GM12892 (cell line): ENCODE measurements at regions not wholly inside any gene's neighbourhood (a gene's known extent, or its start where the extent isn't known, plus 50 kb on each side); places are given as distances from the start of the nearest gene placed in this dataset.

Source experiments
- POLR2A ChIP-seq: IDR thresholded peaks from 2 replicates; pipeline ENCODE4 v1.6.1; 2011; ENCODE audit warnings: low read depth, low read length, control low read depth
- POLR2AphosphoS5 ChIP-seq: IDR thresholded peaks from 2 replicates; pipeline ENCODE4 v1.6.1; 2011; ENCODE audit warnings: low read depth, low read length, control low read depth
- TAF1 ChIP-seq: IDR thresholded peaks from 2 replicates; pipeline ENCODE4 v1.6.1; 2011; ENCODE audit warnings: low read depth, mild to moderate bottlenecking, control low read depth, low read length, borderline replicate concordance

DNA sequence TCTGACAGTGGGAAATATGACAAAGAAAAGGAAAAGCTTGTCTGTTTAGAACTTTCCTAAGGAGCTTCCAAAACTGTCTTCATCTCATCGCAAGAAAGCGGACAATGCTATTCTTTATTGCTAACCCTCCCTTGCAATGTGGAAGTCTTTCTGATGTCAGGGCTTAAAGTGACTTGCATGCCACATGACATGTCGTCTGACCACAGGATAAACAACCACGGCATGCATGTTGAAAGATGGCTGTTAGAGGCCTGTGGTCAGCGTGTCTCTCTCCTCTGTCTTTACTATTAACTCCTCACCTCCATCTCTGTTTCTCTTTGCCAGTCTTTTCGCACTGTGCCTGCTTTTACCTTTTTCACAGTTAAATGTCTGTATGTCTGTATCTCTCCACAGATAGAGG, 389.8 kb downstream of the LNPK start:
- TF ChIP-seq POLR2AphosphoS5 (no peak), POLR2A (no peak), TAF1 (no peak)
